ENCODE measurements at regions not wholly inside any gene's neighbourhood (a gene's known extent, or its start where the extent isn't known, plus 50 kb on each side); places are given as distances from the start of the nearest gene placed in this dataset.

- H3K4me1 ChIP-seq: no peaks in the 10 kb centered on the region
- no peak for DNase-seq (ENCODE audit: low spot score in 2 of 2)
- WGBS: 70% methylated on average over 5 of the region's 5 CpGs
- no peak overlapping the region for H3K27ac ChIP-seq
- H3K4me3 ChIP-seq: no peak overlapping the region
- TF ChIP-seq, protein P1, sequence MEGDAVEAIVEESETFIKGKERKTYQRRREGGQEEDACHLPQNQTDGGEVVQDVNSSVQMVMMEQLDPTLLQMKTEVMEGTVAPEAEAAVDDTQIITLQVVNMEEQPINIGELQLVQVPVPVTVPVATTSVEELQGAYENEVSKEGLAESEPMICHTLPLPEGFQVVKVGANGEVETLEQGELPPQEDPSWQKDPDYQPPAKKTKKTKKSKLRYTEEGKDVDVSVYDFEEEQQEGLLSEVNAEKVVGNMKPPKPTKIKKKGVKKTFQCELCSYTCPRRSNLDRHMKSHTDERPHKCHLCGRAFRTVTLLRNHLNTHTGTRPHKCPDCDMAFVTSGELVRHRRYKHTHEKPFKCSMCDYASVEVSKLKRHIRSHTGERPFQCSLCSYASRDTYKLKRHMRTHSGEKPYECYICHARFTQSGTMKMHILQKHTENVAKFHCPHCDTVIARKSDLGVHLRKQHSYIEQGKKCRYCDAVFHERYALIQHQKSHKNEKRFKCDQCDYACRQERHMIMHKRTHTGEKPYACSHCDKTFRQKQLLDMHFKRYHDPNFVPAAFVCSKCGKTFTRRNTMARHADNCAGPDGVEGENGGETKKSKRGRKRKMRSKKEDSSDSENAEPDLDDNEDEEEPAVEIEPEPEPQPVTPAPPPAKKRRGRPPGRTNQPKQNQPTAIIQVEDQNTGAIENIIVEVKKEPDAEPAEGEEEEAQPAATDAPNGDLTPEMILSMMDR (IDR thresholded peaks at IDR 0.05): no peak
- TF ChIP-seq POLR2A (IDR thresholded peaks at IDR 0.05) (no peak), EP300 (IDR thresholded peaks at IDR 0.05) (no peak), POLR2AphosphoS5 (IDR thresholded peaks at IDR 0.05) (no peak)
- no peaks in the 10 kb centered on the region for H3K9me3 ChIP-seq
- H3K27me3 ChIP-seq: no peaks in the 10 kb centered on the region
- H3K36me3 ChIP-seq: no peaks in the 10 kb centered on the region
Measured at GRCh38 chr2:18980104-18980785, 378.2 kb downstream of the OSR1 start.

- Histone ChIP-seq H3K4me1 (no peaks in the 10 kb centered on the region), H3K27ac (no peak overlapping the region), H3K9me3 (no peaks in the 10 kb centered on the region), H3K4me3 (no peak overlapping the region), H3K36me3 (no peaks in the 10 kb centered on the region), H3K27me3 (no peaks in the 10 kb centered on the region)
- TF ChIP-seq EP300 (IDR thresholded peaks at IDR 0.05) (no peak), POLR2AphosphoS5 (IDR thresholded peaks at IDR 0.05) (no peak), POLR2A (IDR thresholded peaks at IDR 0.05) (no peak)
- TF ChIP-seq, protein P1 (IDR thresholded peaks at IDR 0.05): no peak
- no peak for DNase-seq (ENCODE audit: low spot score in 2 of 2)
- 86% methylated on average over 3 of the region's 3 CpGs for WGBS
Measured at GRCh38 chr2:18977409-18977808, 381.0 kb downstream of the OSR1 start.

- H3K4me3 ChIP-seq: no peak overlapping the region
Measured at GRCh38 chr2:18976168-18976961, 382.1 kb downstream of the OSR1 start.

GRCh38 chr2:18975506-18976167 is 382.8 kb downstream of the OSR1 start:
- no peaks in the 10 kb centered on the region for H3K36me3 ChIP-seq
- H3K9me3 ChIP-seq: no peaks in the 10 kb centered on the region
- H3K4me1 ChIP-seq: no peaks in the 10 kb centered on the region
- H3K27ac ChIP-seq: no peak overlapping the region
- no peaks in the 10 kb centered on the region for H3K27me3 ChIP-seq
- WGBS: 56% methylated on average over 9 of the region's 9 CpGs
- TF ChIP-seq POLR2A (IDR thresholded peaks at IDR 0.05) (no peak), POLR2AphosphoS5 (IDR thresholded peaks at IDR 0.05) (no peak), EP300 (IDR thresholded peaks at IDR 0.05) (no peak)
- TF ChIP-seq, protein P1 (IDR thresholded peaks at IDR 0.05): no peak
- DNase-seq (ENCODE audit: low spot score in 2 of 2): no peak
- H3K4me3 ChIP-seq: no peak overlapping the region

More at GRCh38 chr2:18976168-18976961, 382.1 kb downstream of the OSR1 start:
- H3K27me3 ChIP-seq: no peaks in the 10 kb centered on the region
- DNase-seq (ENCODE audit: low spot score in 2 of 2): no peak
- H3K9me3 ChIP-seq: no peaks in the 10 kb centered on the region
- H3K27ac ChIP-seq: peak overlapping the region; percentile 46
- TF ChIP-seq EP300 (IDR thresholded peaks at IDR 0.05) (no peak), POLR2A (IDR thresholded peaks at IDR 0.05) (no peak), POLR2AphosphoS5 (IDR thresholded peaks at IDR 0.05) (no peak)
- TF ChIP-seq, protein P1 (IDR thresholded peaks at IDR 0.05): no peak
- H3K4me1 ChIP-seq: no peaks in the 10 kb centered on the region
- WGBS: 64% methylated on average over 14 of the region's 14 CpGs
- no peaks in the 10 kb centered on the region for H3K36me3 ChIP-seq

GRCh38 chr2:18971628-18972027 is 382.3 kb upstream of the NT5C1B start:
- H3K4me3 ChIP-seq: no peak overlapping the region
- H3K9me3 ChIP-seq: no peaks in the 10 kb centered on the region
- no peak overlapping the region for H3K27ac ChIP-seq
- H3K27me3 ChIP-seq: no peaks in the 10 kb centered on the region
- no peaks in the 10 kb centered on the region for H3K4me1 ChIP-seq
- TF ChIP-seq EP300 (IDR thresholded peaks at IDR 0.05): no peak
- TF ChIP-seq POLR2AphosphoS5 (IDR thresholded peaks at IDR 0.05): no peak
- DNase-seq (ENCODE audit: low spot score in 2 of 2): no peak
- no peaks in the 10 kb centered on the region for H3K36me3 ChIP-seq

Measured in suprapubic skin (tissue), 4 donors.